Caco-2 (cell line): ENCODE measurements at regions not wholly inside any gene's neighbourhood (a gene's known extent, or its start where the extent isn't known, plus 50 kb on each side); places are given as distances from the start of the nearest gene placed in this dataset.

Experiments used
- BruUV-seq: library from RNA; stranded (reverse); fragments of 400-500 nt; replicated peaks from 2 replicates; lab custom pipeline; 2021; lab: Mats Ljungman, UMichigan
- CTCF ChIA-PET: fragments of 300-600 bp; sonication (Branson Sonifier 250); formaldehyde crosslinking; loops from one replicate; lab custom pipeline; 2022; ENCODE audit warnings: antibody characterized with exemption; lab: Charles Lee
- POLR2A ChIA-PET: fragments of 300-600 bp; sonication (Branson Sonifier 250); formaldehyde crosslinking; loops from one replicate; lab custom pipeline; 2022; ENCODE audit warnings: antibody characterized with exemption; lab: Charles Lee
- DNase-seq, 2 experiments: peaks; one replicate each; pipeline versions ENCODE4 v3.0.0 to v3.0.0-alpha.2; 2020 to 2022
- H3K27me3 ChIP-seq: replicated peaks from 2 replicates; pipeline ENCODE4 v1.6.0; 2011; ENCODE audit warnings: low read length; ENCODE audit not compliant: control insufficient read depth, insufficient read depth
- H3K36me3 ChIP-seq: 2 replicates; pipeline ENCODE4 v1.5.1; 2011; ENCODE audit warnings: low read length; ENCODE audit not compliant: control insufficient read depth, insufficient read depth
- H3K4me1 ChIP-seq: fragments of 250-450 bp; sonication (Bioruptor Pico); 2 replicates; pipeline ENCODE4 v1.5.1; 2020; ENCODE audit warnings: mild to moderate bottlenecking
- H3K4me3 ChIP-seq: 2 replicates; pipeline ENCODE4 v1.5.1; 2011; ENCODE audit warnings: low read depth, mild to moderate bottlenecking, control low read depth, low read length
- H3K9me3 ChIP-seq: fragments of 250-450 bp; sonication (Bioruptor Pico); 2 replicates; pipeline ENCODE4 v1.5.1; 2020; ENCODE audit warnings: mild to moderate bottlenecking, moderate library complexity
- H3K27ac Mint-ChIP-seq: one replicate; pipeline ENCODE4 v1.8.0; 2022; ENCODE audit warnings: mixed read lengths; ENCODE audit not compliant: unreplicated experiment
- H3K27me3 Mint-ChIP-seq: one replicate; pipeline ENCODE4 v1.8.0; 2022; ENCODE audit warnings: mixed read lengths; ENCODE audit not compliant: insufficient read depth, unreplicated experiment
- H3K36me3 Mint-ChIP-seq: one replicate; pipeline ENCODE4 v1.8.0; 2022; ENCODE audit warnings: mild to moderate bottlenecking, mixed read lengths; ENCODE audit not compliant: insufficient read depth, unreplicated experiment
- H3K4me1 Mint-ChIP-seq: one replicate; pipeline ENCODE4 v1.8.0; 2022; ENCODE audit warnings: low read depth, mixed read lengths; ENCODE audit not compliant: unreplicated experiment
- H3K4me3 Mint-ChIP-seq: one replicate; pipeline ENCODE4 v1.8.0; 2022; ENCODE audit warnings: mild to moderate bottlenecking, moderate library complexity, mixed read lengths; ENCODE audit not compliant: unreplicated experiment
- H3K9me3 Mint-ChIP-seq: one replicate; pipeline ENCODE4 v1.8.0; 2022; ENCODE audit warnings: mixed read lengths; ENCODE audit not compliant: unreplicated experiment
- intact Hi-C: fragments of 100-400 bp; cut with micrococcal nuclease; formaldehyde crosslinking; loops from one replicate; pipeline ENCODE4 v1.10.0; 2022; ENCODE audit not compliant: unreplicated experiment
- TF ChIP-seq, protein P1 (sequence below), 2 experiments: fragments of 200-600 bp in 1 of 2; IDR thresholded peaks; 1 replicate in 1 of 2; 2 replicates in 1 of 2; pipeline versions ENCODE4 v1.5.1 to v1.8.0; 2011 to 2022; ENCODE audit warnings: antibody characterized with exemption in 1 of 2, control low read depth in 1 of 2, inconsistent platforms in 1 of 2, low read depth in 1 of 2, low read length in 1 of 2, mild to moderate bottlenecking in 1 of 2, moderate library complexity in 1 of 2; ENCODE audit not compliant: insufficient read depth in 1 of 2, severe bottlenecking in 1 of 2, unreplicated experiment in 1 of 2

DNA sequence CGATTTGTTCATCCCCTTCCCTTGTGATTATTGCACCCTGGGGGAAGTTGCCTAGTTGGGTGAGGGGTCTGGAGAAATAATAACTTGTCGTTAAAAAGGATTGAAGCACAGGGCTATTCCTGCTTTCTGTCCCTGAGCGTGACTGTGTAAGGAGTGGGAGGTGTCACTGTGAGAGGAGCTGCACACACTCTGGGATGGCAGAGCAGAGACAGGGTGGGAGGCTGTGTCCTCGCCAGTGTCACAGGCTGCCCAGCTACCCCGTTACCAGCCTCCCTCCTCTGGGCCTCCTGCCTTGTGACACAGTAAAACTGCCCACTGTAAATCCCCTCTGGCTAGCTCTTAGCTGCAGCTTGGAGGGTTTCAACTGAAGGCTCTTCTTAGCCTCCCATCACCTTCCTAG, 460.6 kb downstream of the AACS start:
- Histone ChIP-seq H3K9me3 (no peaks in the 10 kb centered on the region), H3K4me3 (no peak overlapping the region), H3K27me3 (no peaks in the 10 kb centered on the region), H3K4me1 (no peaks in the 10 kb centered on the region), H3K36me3 (no peaks in the 10 kb centered on the region)
- CTCF ChIA-PET = no interaction called here
- no peak for DNase-seq
- no TSS peak for BruUV-seq
- Mint-ChIP-seq H3K27me3 (peaks cover 2% of the 10 kb centered on the region), H3K27ac (no peak overlapping the region), H3K4me1 (no peaks in the 10 kb centered on the region), H3K9me3 (no peaks in the 10 kb centered on the region), H3K4me3 (no peak overlapping the region), H3K36me3 (no peaks in the 10 kb centered on the region)
- POLR2A ChIA-PET = no interaction called here
- intact Hi-C loops = no loop called here
- TF ChIP-seq, protein P1, sequence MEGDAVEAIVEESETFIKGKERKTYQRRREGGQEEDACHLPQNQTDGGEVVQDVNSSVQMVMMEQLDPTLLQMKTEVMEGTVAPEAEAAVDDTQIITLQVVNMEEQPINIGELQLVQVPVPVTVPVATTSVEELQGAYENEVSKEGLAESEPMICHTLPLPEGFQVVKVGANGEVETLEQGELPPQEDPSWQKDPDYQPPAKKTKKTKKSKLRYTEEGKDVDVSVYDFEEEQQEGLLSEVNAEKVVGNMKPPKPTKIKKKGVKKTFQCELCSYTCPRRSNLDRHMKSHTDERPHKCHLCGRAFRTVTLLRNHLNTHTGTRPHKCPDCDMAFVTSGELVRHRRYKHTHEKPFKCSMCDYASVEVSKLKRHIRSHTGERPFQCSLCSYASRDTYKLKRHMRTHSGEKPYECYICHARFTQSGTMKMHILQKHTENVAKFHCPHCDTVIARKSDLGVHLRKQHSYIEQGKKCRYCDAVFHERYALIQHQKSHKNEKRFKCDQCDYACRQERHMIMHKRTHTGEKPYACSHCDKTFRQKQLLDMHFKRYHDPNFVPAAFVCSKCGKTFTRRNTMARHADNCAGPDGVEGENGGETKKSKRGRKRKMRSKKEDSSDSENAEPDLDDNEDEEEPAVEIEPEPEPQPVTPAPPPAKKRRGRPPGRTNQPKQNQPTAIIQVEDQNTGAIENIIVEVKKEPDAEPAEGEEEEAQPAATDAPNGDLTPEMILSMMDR (IDR thresholded peaks at IDR 0.05; ENCODE audit: insufficient read depth in 1 of 2, low read depth in 1 of 2, low read length in 1 of 2, severe bottlenecking in 1 of 2, unreplicated experiment in 1 of 2) = no peak

GRCh38 chr12:125528281-125528680, 463.0 kb downstream of the AACS start:
- no peaks in the 10 kb centered on the region for H3K36me3 Mint-ChIP-seq
- ChIA-PET CTCF (no interaction called here), POLR2A (no interaction called here)
- H3K4me3 Mint-ChIP-seq = no peak overlapping the region
- BruUV-seq = no TSS peak
- Histone ChIP-seq H3K36me3 (no peaks in the 10 kb centered on the region), H3K9me3 (no peaks in the 10 kb centered on the region), H3K27me3 (no peaks in the 10 kb centered on the region), H3K4me3 (no peak overlapping the region), H3K4me1 (no peaks in the 10 kb centered on the region; the same call in 1 of the 2 replicates)
- TF ChIP-seq, protein P1 (IDR thresholded peaks at IDR 0.05; ENCODE audit: insufficient read depth in 1 of 2, low read depth in 1 of 2, low read length in 1 of 2, severe bottlenecking in 1 of 2, unreplicated experiment in 1 of 2) = no peak
- no peak for DNase-seq
- H3K27me3 Mint-ChIP-seq = peaks cover 7% of the 10 kb centered on the region
- intact Hi-C loops = no loop called here
- no peaks in the 10 kb centered on the region for H3K9me3 Mint-ChIP-seq
- H3K4me1 Mint-ChIP-seq = no peaks in the 10 kb centered on the region
- no peak overlapping the region for H3K27ac Mint-ChIP-seq

DNA sequence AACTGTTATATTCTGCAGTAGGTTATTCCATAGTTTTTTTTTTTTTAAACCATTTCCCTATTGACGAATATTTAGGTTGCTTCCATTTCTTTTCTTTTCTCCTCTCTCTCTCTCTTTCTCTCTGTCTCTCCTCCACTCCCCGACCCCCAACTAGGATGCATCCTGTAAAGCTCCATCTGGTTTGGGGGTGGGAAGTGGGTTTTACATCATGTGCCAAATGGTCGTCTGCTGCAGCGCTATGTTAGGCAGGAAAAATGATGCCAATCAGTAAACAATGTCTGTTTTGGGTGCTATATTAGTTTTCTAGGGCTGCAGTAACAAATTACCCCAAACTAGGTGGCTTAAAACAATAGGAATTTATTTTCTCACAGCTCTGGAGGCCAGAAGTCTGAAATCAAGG, 465.0 kb downstream of the AACS start:
- intact Hi-C loops = no loop called here
- CTCF ChIA-PET = no interaction called here
- H3K36me3 ChIP-seq = no peaks in the 10 kb centered on the region
- no peaks in the 10 kb centered on the region for H3K9me3 ChIP-seq
- Mint-ChIP-seq H3K36me3 (no peaks in the 10 kb centered on the region), H3K4me1 (no peaks in the 10 kb centered on the region), H3K27ac (no peak overlapping the region), H3K27me3 (peaks cover 7% of the 10 kb centered on the region), H3K9me3 (no peaks in the 10 kb centered on the region), H3K4me3 (no peak overlapping the region)
- POLR2A ChIA-PET = no interaction called here
- no peaks in the 10 kb centered on the region for H3K27me3 ChIP-seq
- no peak overlapping the region for H3K4me3 ChIP-seq
- DNase-seq = no peak
- no TSS peak for BruUV-seq
- H3K4me1 ChIP-seq = no peaks in the 10 kb centered on the region; the same call in 1 of the 2 replicates
- TF ChIP-seq, protein P1 (IDR thresholded peaks at IDR 0.05; ENCODE audit: insufficient read depth in 1 of 2, low read depth in 1 of 2, low read length in 1 of 2, severe bottlenecking in 1 of 2, unreplicated experiment in 1 of 2) = no peak
